Vagina (tissue), 2 donors: ENCODE measurements at regions not wholly inside any gene's neighbourhood (a gene's known extent, or its start where the extent isn't known, plus 50 kb on each side); places are given as distances from the start of the nearest gene placed in this dataset.

ENCODE experiments used
- CTCF ChIP-seq, 3 experiments: fragments of 450-650 bp in 2 of 3; fragments of 200-600 bp in 1 of 3; sonication (generic) in 1 of 3; IDR thresholded peaks; one replicate each; pipeline ENCODE4 v1.5.1; 2017 to 2019; ENCODE audit warnings: antibody characterized with exemption in 3 of 3, mild to moderate bottlenecking in 2 of 3, moderate library complexity in 2 of 3
- POLR2A ChIP-seq, 2 donors: fragments of 450-650 bp; IDR thresholded peaks; one replicate each; pipeline ENCODE4 v1.6.1; 2017; ENCODE audit warnings: antibody characterized with exemption in 2 of 2, mild to moderate bottlenecking in 2 of 2, moderate library complexity in 2 of 2
- POLR2AphosphoS5 ChIP-seq, 2 donors: sonication (generic); formaldehyde crosslinking; IDR thresholded peaks; one replicate each; pipeline ENCODE4 v1.9.0; 2017; ENCODE audit warnings: antibody characterized with exemption in 2 of 2, mild to moderate bottlenecking in 2 of 2, low read depth in 1 of 2; ENCODE audit not compliant: insufficient read depth in 1 of 2

- TF ChIP-seq CTCF (IDR thresholded peaks at IDR 0.05) (no peak), POLR2A (IDR thresholded peaks at IDR 0.05) (no peak), POLR2AphosphoS5 (IDR thresholded peaks at IDR 0.05; ENCODE audit: insufficient read depth in 1 of 2, low read depth in 1 of 2) (no peak)
These were observed 168.6 kb downstream of the NNT start for GRCh38 chr5:43771611-43772031.
